ENCODE measurements at regions not wholly inside any gene's neighbourhood (a gene's known extent, or its start where the extent isn't known, plus 50 kb on each side); places are given as distances from the start of the nearest gene placed in this dataset.

DNA sequence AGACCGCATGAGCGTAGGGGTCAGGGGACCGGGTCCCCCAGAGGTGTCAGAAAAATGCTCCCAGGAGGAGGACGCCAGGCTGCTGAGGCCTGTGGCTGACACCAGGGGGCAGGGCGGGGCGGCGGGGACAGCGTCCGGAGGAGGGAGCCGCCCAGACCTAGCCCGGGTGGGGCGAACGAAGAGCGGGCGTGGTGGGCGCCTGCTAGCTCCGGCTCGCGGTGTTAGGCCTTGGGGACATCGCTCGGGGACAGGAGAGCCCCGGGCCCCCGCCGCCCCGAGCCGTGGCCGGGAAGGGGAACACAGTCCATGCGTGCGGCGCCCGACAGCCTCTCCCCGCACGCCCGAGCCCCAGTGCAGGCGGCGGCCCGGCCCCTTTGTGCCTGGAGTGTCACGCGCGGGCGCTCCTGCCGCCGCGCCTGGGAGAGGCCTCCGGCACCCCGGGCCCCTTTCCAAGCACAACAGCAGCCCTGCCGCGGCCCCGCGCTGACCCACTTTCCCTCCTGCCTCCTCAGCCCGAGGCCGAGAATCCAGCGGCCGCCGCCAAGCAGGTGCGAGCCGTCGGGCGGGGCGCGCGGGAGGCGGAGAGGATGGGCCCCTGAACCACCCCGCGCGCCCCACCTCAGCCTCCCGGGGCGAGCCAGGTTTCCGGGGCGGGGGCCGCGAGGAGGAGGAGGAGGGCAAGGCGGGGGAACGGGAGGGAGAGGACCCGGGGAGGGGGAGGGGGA is 111.0 kb upstream of the KLF13 start (continued):
- TF ChIP-seq, protein P1, sequence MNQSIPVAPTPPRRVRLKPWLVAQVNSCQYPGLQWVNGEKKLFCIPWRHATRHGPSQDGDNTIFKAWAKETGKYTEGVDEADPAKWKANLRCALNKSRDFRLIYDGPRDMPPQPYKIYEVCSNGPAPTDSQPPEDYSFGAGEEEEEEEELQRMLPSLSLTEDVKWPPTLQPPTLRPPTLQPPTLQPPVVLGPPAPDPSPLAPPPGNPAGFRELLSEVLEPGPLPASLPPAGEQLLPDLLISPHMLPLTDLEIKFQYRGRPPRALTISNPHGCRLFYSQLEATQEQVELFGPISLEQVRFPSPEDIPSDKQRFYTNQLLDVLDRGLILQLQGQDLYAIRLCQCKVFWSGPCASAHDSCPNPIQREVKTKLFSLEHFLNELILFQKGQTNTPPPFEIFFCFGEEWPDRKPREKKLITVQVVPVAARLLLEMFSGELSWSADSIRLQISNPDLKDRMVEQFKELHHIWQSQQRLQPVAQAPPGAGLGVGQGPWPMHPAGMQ (IDR thresholded peaks at IDR 0.05; ENCODE audit: borderline replicate concordance): no peak
- no peak for TF ChIP-seq IRF4 (IDR thresholded peaks at IDR 0.05; ENCODE audit: low read depth, low read length)
- TF ChIP-seq ATF7 (IDR thresholded peaks at IDR 0.05; ENCODE audit: low read depth): no peak
- no peak for TF ChIP-seq EZH2 (IDR thresholded peaks at IDR 0.05; ENCODE audit: borderline replicate concordance, control insufficient read depth, low read depth, low read length)
- TF ChIP-seq, protein P2, sequence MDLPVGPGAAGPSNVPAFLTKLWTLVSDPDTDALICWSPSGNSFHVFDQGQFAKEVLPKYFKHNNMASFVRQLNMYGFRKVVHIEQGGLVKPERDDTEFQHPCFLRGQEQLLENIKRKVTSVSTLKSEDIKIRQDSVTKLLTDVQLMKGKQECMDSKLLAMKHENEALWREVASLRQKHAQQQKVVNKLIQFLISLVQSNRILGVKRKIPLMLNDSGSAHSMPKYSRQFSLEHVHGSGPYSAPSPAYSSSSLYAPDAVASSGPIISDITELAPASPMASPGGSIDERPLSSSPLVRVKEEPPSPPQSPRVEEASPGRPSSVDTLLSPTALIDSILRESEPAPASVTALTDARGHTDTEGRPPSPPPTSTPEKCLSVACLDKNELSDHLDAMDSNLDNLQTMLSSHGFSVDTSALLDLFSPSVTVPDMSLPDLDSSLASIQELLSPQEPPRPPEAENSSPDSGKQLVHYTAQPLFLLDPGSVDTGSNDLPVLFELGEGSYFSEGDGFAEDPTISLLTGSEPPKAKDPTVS (IDR thresholded peaks at IDR 0.05; ENCODE audit: low read depth, low read length): no peak
- TF ChIP-seq CHD1 (IDR thresholded peaks at IDR 0.05; ENCODE audit: low read depth, low read length): no peak
- TF ChIP-seq NFYA (IDR thresholded peaks at IDR 0.05; ENCODE audit: borderline replicate concordance, low read depth, low read length): no peak
- no peak for TF ChIP-seq CREM (IDR thresholded peaks at IDR 0.05; ENCODE audit: low read depth)
- no peak for TF ChIP-seq CBFB (IDR thresholded peaks at IDR 0.05; ENCODE audit: low read depth)
- TF ChIP-seq SPI1 (IDR thresholded peaks at IDR 0.05; ENCODE audit: borderline replicate concordance, insufficient read depth, low read depth, low read length): no peak
- TF ChIP-seq, protein P3, sequence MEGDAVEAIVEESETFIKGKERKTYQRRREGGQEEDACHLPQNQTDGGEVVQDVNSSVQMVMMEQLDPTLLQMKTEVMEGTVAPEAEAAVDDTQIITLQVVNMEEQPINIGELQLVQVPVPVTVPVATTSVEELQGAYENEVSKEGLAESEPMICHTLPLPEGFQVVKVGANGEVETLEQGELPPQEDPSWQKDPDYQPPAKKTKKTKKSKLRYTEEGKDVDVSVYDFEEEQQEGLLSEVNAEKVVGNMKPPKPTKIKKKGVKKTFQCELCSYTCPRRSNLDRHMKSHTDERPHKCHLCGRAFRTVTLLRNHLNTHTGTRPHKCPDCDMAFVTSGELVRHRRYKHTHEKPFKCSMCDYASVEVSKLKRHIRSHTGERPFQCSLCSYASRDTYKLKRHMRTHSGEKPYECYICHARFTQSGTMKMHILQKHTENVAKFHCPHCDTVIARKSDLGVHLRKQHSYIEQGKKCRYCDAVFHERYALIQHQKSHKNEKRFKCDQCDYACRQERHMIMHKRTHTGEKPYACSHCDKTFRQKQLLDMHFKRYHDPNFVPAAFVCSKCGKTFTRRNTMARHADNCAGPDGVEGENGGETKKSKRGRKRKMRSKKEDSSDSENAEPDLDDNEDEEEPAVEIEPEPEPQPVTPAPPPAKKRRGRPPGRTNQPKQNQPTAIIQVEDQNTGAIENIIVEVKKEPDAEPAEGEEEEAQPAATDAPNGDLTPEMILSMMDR (IDR thresholded peaks at IDR 0.05 in 2 of 3, conservative IDR thresholded peaks at IDR 0.05 in 1 of 3; ENCODE audit: control insufficient read depth in 2 of 3, extremely low read depth in 1 of 3, insufficient read depth in 1 of 3, low read depth in 3 of 3, low read length in 3 of 3): peak; percentile 80 to 89 (median 89)
- TF ChIP-seq SREBF2 (IDR thresholded peaks at IDR 0.05; ENCODE audit: low read length): no peak
- no peak for TF ChIP-seq MYB (IDR thresholded peaks at IDR 0.05; ENCODE audit: borderline replicate concordance, low read depth, low read length)
- TF ChIP-seq STAT1 (conservative IDR thresholded peaks at IDR 0.05): 0 out of 2 replicates have a peak, but pooled peaks have one; percentile 56
- no peak for TF ChIP-seq SRF (IDR thresholded peaks at IDR 0.05; ENCODE audit: low read depth in 2 of 2, low read length in 2 of 2)
- TF ChIP-seq, protein P4, sequence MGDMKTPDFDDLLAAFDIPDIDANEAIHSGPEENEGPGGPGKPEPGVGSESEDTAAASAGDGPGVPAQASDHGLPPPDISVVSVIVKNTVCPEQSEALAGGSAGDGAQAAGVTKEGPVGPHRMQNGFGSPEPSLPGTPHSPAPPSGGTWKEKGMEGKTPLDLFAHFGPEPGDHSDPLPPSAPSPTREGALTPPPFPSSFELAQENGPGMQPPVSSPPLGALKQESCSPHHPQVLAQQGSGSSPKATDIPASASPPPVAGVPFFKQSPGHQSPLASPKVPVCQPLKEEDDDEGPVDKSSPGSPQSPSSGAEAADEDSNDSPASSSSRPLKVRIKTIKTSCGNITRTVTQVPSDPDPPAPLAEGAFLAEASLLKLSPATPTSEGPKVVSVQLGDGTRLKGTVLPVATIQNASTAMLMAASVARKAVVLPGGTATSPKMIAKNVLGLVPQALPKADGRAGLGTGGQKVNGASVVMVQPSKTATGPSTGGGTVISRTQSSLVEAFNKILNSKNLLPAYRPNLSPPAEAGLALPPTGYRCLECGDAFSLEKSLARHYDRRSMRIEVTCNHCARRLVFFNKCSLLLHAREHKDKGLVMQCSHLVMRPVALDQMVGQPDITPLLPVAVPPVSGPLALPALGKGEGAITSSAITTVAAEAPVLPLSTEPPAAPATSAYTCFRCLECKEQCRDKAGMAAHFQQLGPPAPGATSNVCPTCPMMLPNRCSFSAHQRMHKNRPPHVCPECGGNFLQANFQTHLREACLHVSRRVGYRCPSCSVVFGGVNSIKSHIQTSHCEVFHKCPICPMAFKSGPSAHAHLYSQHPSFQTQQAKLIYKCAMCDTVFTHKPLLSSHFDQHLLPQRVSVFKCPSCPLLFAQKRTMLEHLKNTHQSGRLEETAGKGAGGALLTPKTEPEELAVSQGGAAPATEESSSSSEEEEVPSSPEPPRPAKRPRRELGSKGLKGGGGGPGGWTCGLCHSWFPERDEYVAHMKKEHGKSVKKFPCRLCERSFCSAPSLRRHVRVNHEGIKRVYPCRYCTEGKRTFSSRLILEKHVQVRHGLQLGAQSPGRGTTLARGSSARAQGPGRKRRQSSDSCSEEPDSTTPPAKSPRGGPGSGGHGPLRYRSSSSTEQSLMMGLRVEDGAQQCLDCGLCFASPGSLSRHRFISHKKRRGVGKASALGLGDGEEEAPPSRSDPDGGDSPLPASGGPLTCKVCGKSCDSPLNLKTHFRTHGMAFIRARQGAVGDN (IDR thresholded peaks at IDR 0.05): peak; percentile 42
- no peak for TF ChIP-seq ASH2L (IDR thresholded peaks at IDR 0.05; ENCODE audit: borderline replicate concordance, low read depth)
- TF ChIP-seq NFXL1 (IDR thresholded peaks at IDR 0.05; ENCODE audit: borderline replicate concordance): no peak
- no peak for TF ChIP-seq HCFC1 (IDR thresholded peaks at IDR 0.05; ENCODE audit: low read length)
